ENCODE measurements at regions not wholly inside any gene's neighbourhood (a gene's known extent, or its start where the extent isn't known, plus 50 kb on each side); places are given as distances from the start of the nearest gene placed in this dataset.

GRCh38 chr12:88723219-88723618 is 142.9 kb upstream of the KITLG start:
- TF ChIP-seq, protein P1, sequence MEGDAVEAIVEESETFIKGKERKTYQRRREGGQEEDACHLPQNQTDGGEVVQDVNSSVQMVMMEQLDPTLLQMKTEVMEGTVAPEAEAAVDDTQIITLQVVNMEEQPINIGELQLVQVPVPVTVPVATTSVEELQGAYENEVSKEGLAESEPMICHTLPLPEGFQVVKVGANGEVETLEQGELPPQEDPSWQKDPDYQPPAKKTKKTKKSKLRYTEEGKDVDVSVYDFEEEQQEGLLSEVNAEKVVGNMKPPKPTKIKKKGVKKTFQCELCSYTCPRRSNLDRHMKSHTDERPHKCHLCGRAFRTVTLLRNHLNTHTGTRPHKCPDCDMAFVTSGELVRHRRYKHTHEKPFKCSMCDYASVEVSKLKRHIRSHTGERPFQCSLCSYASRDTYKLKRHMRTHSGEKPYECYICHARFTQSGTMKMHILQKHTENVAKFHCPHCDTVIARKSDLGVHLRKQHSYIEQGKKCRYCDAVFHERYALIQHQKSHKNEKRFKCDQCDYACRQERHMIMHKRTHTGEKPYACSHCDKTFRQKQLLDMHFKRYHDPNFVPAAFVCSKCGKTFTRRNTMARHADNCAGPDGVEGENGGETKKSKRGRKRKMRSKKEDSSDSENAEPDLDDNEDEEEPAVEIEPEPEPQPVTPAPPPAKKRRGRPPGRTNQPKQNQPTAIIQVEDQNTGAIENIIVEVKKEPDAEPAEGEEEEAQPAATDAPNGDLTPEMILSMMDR (IDR thresholded peaks at IDR 0.05): no peak

DNA sequence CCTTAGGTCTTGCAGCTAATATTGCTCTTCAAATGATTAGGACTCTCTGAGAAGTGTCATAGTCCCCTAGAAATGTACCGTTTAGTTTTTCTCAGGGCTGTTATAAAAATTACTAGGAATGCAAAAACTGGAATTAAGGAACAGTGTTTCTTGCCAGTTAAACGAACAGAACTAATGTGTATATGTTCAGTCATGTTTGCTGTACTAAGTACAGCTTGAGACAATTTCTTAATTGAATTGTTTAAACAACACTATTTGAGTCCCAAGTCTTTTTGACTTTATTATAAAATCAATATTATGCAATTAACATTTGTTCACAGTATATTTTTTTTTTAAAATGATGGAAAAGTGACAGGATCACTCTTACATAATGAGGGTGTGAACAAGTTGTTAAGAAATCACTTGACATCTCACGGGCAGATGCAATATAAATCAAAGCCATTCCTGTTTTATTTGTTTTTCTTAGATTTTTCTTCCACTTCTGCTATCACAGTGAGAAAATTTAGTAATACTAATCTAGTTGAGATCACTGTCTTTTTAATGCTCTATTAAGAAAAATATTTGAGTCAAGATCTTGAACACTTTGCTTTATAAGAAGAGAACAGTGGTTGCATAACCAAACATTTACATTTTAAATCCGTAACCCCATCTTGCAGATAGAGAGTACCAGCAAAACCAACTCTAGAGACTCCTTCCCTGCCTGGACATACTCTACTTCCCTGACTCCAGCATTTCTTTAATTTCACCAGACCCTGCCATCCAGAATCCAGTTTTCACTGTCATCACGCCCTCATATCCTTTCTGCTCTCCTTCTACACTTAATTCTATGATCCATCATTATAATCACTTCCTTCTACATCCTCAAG is 140.7 kb upstream of the KITLG start:
- TF ChIP-seq, protein P1 (IDR thresholded peaks at IDR 0.05): no peak

DNA sequence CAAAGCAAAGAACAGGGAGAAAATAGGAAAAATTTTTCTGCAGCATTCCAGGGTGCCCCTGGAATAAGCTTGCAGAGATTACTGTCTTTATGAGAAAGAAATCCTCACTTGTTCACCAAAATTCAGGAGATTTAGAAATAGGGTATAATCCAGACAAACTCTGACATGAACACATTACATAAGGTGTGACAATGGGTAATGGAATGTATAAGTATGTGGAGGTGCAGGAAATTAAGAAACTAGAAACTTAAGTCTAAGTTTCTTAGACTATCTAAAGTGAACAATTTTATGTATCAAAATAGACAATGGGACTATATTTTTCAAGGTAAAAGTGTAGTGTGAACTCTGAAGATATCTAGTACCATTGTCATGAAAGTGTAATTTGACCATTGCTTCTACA is 140.0 kb upstream of the KITLG start:
- TF ChIP-seq, protein P1 (IDR thresholded peaks at IDR 0.05): no peak

GRCh38 chr12:88717188-88717587 is 136.9 kb upstream of the KITLG start:
- TF ChIP-seq, protein P1 (IDR thresholded peaks at IDR 0.05): no peak

DNA sequence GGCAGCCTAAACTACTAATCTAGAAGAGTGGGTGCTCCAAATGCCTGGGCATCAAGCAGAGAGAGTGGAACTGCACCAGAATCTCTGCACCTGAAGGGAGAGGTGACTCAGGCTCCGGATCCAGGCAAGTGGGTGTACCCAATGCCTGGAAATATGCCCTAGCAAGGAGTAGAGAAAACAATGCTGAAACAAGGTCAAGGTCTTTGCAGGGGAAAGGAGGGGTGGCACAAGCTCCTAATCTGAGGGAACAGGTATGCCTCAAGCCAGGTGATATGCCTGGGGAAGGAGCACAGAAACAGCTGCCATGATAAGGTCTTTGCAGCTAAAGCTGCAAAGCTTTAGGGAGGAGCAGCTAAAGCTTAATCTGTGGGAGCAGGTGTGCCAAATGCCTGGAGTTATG is 136.0 kb upstream of the KITLG start:
- TF ChIP-seq, protein P1 (IDR thresholded peaks at IDR 0.05): no peak

GRCh38 chr12:88715673-88716072 is 135.4 kb upstream of the KITLG start:
- TF ChIP-seq, protein P1 (IDR thresholded peaks at IDR 0.05): no peak

DNA sequence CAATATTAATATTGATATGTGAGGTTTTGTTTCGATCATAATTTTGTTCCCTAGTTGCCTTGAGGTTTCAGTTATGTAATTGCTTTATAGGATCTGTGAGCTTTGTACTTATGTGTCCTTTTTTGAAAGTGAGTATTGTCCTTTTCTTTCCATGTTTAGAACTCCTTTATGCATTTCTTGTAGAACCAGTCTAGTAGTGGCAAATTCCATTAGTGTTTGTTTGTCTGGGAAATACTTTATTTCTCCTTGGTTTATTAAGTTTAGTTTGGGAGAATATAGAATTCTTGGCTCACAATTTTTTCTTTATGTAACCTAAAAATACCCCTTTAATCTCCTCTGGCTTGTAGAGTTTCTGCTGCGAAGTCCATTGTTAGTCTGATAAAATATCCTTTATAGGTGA is 127.5 kb upstream of the KITLG start:
- TF ChIP-seq, protein P1 (IDR thresholded peaks at IDR 0.05): no peak
